ENCODE measurements at regions not wholly inside any gene's neighbourhood (a gene's known extent, or its start where the extent isn't known, plus 50 kb on each side); places are given as distances from the start of the nearest gene placed in this dataset.

DNA sequence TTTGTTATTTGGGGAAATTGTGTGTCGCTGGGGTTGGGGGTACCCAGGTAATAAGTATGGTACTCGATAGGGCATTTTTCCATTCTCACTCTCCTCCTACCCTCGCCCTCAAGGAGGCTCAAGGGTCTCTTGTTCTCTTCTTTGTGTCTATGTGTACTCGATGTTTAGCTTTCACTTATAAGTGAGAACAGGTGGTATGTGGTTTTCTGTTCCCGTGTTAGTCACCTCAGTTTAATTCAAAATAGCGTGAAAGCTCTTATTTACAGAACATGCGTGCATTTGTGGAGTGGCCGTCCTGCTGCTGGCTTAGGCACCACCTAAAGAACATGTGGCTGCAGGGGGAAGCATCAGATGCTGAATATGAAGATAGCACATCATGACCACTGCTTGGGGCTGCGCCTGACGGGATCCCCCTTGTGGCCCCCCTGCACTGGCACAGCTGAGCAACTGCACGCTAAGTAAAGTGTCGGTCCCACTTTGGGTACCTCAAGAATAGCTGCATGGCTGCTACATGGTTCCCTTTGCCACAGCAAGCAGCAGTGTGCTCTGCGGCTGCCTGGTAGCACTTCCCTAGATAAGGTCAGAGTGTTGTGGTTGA lies 569.0 kb downstream of the DCDC2C start:
- TF ChIP-seq EZH2phosphoT487 (IDR thresholded peaks at IDR 0.05; ENCODE audit: borderline replicate concordance, low read length) (no peak), CTCF (IDR thresholded peaks at IDR 0.05; ENCODE audit: low read depth, low read length, poor library complexity, severe bottlenecking) (no peak)
- Histone ChIP-seq H3K36me3 (ENCODE audit: control insufficient read depth, low read length) (no peaks in the 10 kb centered on the region), H3K9me2 (replicated peaks; ENCODE audit: control insufficient read depth, low read length) (no peaks in the 10 kb centered on the region), H3K4me2 (ENCODE audit: low read length) (no peak overlapping the region), H3K27ac (ENCODE audit: low read depth, low read length) (no peak overlapping the region), H4K20me1 (ENCODE audit: control insufficient read depth, insufficient read depth, low read depth, low read length) (no peaks in the 10 kb centered on the region), H3K4me3 (ENCODE audit: low read length) (no peak overlapping the region), H3K9me3 (ENCODE audit: control insufficient read depth, insufficient read depth, low read length) (no peaks in the 10 kb centered on the region), H3F3A (ENCODE audit: control insufficient read depth, insufficient read depth) (no peaks in the 10 kb centered on the region), H3K27me3 (ENCODE audit: control insufficient read depth, low read length) (no peaks in the 10 kb centered on the region), H3K79me2 (ENCODE audit: control insufficient read depth, low read length) (no peaks in the 10 kb centered on the region), H3K4me1 (ENCODE audit: control insufficient read depth, low read length) (no peaks in the 10 kb centered on the region)

DNA sequence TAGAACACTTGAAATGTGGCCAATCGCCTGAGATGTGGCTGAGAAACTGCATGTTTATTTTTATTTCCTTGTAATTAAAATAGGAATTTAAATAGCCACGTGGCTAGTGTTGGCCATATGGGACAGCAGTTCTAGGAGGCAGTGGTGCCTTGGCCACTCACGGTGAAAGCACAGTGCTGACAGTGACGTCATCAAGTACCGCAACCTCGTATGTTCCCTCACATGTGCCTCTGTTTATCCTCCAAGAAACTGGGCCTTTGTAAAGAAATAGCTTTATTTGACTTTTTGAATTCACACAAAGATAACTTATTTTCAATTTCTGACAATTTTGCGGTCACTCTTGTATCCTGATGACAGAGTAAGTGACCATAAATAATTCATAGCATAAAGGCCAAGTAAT lies 575.0 kb downstream of the DCDC2C start:
- Histone ChIP-seq H3K4me2 (ENCODE audit: low read length) (no peak overlapping the region), H3K9me3 (ENCODE audit: control insufficient read depth, insufficient read depth, low read length) (no peaks in the 10 kb centered on the region), H3F3A (ENCODE audit: control insufficient read depth, insufficient read depth) (no peaks in the 10 kb centered on the region), H3K9me2 (replicated peaks; ENCODE audit: control insufficient read depth, low read length) (no peaks in the 10 kb centered on the region), H3K79me2 (ENCODE audit: control insufficient read depth, low read length) (no peaks in the 10 kb centered on the region), H3K4me1 (ENCODE audit: control insufficient read depth, low read length) (no peaks in the 10 kb centered on the region), H4K20me1 (ENCODE audit: control insufficient read depth, insufficient read depth, low read depth, low read length) (no peaks in the 10 kb centered on the region), H3K27ac (ENCODE audit: low read depth, low read length) (no peak overlapping the region), H3K27me3 (ENCODE audit: control insufficient read depth, low read length) (no peaks in the 10 kb centered on the region), H3K36me3 (ENCODE audit: control insufficient read depth, low read length) (no peaks in the 10 kb centered on the region), H3K4me3 (ENCODE audit: low read length) (no peak overlapping the region)
- TF ChIP-seq EZH2phosphoT487 (IDR thresholded peaks at IDR 0.05; ENCODE audit: borderline replicate concordance, low read length) (no peak), CTCF (IDR thresholded peaks at IDR 0.05; ENCODE audit: low read depth, low read length, poor library complexity, severe bottlenecking) (no peak)

- no peaks in the 10 kb centered on the region for H3K79me2 ChIP-seq (ENCODE audit: control insufficient read depth, low read length)
- TF ChIP-seq EZH2phosphoT487 (IDR thresholded peaks at IDR 0.05; ENCODE audit: borderline replicate concordance, low read length) (no peak), CTCF (IDR thresholded peaks at IDR 0.05; ENCODE audit: low read depth, low read length, poor library complexity, severe bottlenecking) (no peak)
- H4K20me1 ChIP-seq (ENCODE audit: control insufficient read depth, insufficient read depth, low read depth, low read length) = no peaks in the 10 kb centered on the region
- H3F3A ChIP-seq (ENCODE audit: control insufficient read depth, insufficient read depth) = no peaks in the 10 kb centered on the region
- no peaks in the 10 kb centered on the region for H3K36me3 ChIP-seq (ENCODE audit: control insufficient read depth, low read length)
- no peaks in the 10 kb centered on the region for H3K4me1 ChIP-seq (ENCODE audit: control insufficient read depth, low read length)
- H3K9me2 ChIP-seq (replicated peaks; ENCODE audit: control insufficient read depth, low read length) = no peaks in the 10 kb centered on the region
- H3K27me3 ChIP-seq (ENCODE audit: control insufficient read depth, low read length) = no peaks in the 10 kb centered on the region
- H3K4me3 ChIP-seq (ENCODE audit: low read length) = no peak overlapping the region
- H3K27ac ChIP-seq (ENCODE audit: low read depth, low read length) = no peak overlapping the region
- H3K4me2 ChIP-seq (ENCODE audit: low read length) = no peak overlapping the region
- H3K9me3 ChIP-seq (ENCODE audit: control insufficient read depth, insufficient read depth, low read length) = no peaks in the 10 kb centered on the region
Observed at GRCh38 chr2:4279431-4279830, 576.1 kb downstream of the DCDC2C start.
